ENCODE measurements at regions not wholly inside any gene's neighbourhood (a gene's known extent, or its start where the extent isn't known, plus 50 kb on each side); places are given as distances from the start of the nearest gene placed in this dataset.

GRCh38 chr2:172195836-172196376 lies 93.2 kb upstream of the DLX2 start:
- H2AFZ ChIP-seq (ENCODE audit: low read depth, low read length): no peak overlapping the region

DNA sequence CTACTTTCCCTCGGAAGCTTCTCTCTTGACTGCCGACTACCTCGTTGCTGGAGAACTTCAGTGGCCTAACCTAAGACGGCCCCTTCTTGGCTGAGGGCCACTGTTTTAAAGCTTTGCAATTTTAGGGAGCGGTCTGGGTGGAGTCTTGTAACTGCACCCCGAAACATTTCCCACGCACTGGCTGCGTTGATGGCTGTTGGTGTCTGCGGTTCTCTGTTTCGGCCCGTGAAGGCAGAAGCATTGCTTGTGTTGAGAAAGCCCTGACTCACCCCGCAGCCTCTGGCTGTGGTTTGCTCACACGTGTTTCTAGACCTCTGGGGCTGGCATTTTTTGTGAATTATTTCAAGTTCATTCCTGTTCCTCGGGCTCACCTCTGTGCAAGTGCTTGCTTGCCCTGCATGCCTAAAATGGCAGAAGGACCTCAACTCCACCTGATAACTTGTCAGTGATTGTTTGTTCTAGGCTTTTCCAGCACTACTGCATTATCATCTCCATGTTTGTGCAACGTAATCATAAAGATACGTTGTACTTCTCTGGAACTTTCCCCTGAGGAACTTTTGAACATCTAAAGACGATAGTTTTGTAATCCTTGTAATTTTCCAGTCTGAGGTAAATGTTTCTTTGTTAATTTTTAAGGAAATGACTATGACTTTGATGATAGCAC lies 94.2 kb upstream of the DLX2 start:
- Histone ChIP-seq H3K4me2 (ENCODE audit: insufficient read depth, low read length) (no peak overlapping the region), H3K27ac (ENCODE audit: low read length) (no peak overlapping the region), H3K4me3 (ENCODE audit: low read depth in 1 of 2, low read length in 2 of 2) (no peak overlapping the region), H3K9ac (ENCODE audit: low read depth, low read length) (no peak overlapping the region), H3K9me3 (ENCODE audit: insufficient read depth, low read length, severe bottlenecking) (peaks cover 3% of the 10 kb centered on the region), H3K36me3 (ENCODE audit: insufficient read depth, low read length) (no peaks in the 10 kb centered on the region), H2AFZ (ENCODE audit: low read depth, low read length) (no peak overlapping the region), H3K4me1 (ENCODE audit: insufficient read depth, low read length) (no peaks in the 10 kb centered on the region), H3K27me3 (ENCODE audit: insufficient read depth, low read length, poor library complexity) (no peaks in the 10 kb centered on the region), H4K20me1 (ENCODE audit: insufficient read depth, low read length) (no peaks in the 10 kb centered on the region), H3K79me2 (ENCODE audit: insufficient read depth, low read length) (no peaks in the 10 kb centered on the region)
- ATAC-seq (ENCODE audit: insufficient read depth, low read depth) (peak; percentile 91), DNase-seq (peak; percentile 54)
- TF ChIP-seq EZH2 (IDR thresholded peaks at IDR 0.05; ENCODE audit: borderline replicate concordance, low read depth, low read length, severe bottlenecking) (no peak), CTCF (IDR thresholded peaks at IDR 0.05; ENCODE audit: borderline replicate concordance, extremely low read depth, low read length, poor library complexity, severe bottlenecking) (no peak)

More at GRCh38 chr2:172195836-172196376, 93.2 kb upstream of the DLX2 start:
- Histone ChIP-seq H3K79me2 (ENCODE audit: insufficient read depth, low read length) (no peaks in the 10 kb centered on the region), H3K9ac (ENCODE audit: low read depth, low read length) (no peak overlapping the region), H3K27ac (ENCODE audit: low read length) (no peak overlapping the region), H3K4me2 (ENCODE audit: insufficient read depth, low read length) (no peak overlapping the region), H3K36me3 (ENCODE audit: insufficient read depth, low read length) (no peaks in the 10 kb centered on the region), H3K4me1 (ENCODE audit: insufficient read depth, low read length) (no peaks in the 10 kb centered on the region), H4K20me1 (ENCODE audit: insufficient read depth, low read length) (no peaks in the 10 kb centered on the region), H3K27me3 (ENCODE audit: insufficient read depth, low read length, poor library complexity) (no peaks in the 10 kb centered on the region), H3K4me3 (ENCODE audit: low read depth in 1 of 2, low read length in 2 of 2) (no peak overlapping the region), H3K9me3 (ENCODE audit: insufficient read depth, low read length, severe bottlenecking) (peaks cover 3% of the 10 kb centered on the region)
- ATAC-seq (ENCODE audit: insufficient read depth, low read depth) (no peak), DNase-seq (no peak)
- no peak for TF ChIP-seq EZH2 (IDR thresholded peaks at IDR 0.05; ENCODE audit: borderline replicate concordance, low read depth, low read length, severe bottlenecking)
- TF ChIP-seq CTCF (IDR thresholded peaks at IDR 0.05; ENCODE audit: borderline replicate concordance, extremely low read depth, low read length, poor library complexity, severe bottlenecking): no peak

GRCh38 chr2:172198361-172198760 lies 95.7 kb upstream of the DLX2 start:
- Histone ChIP-seq H3K36me3 (ENCODE audit: insufficient read depth, low read length) (no peaks in the 10 kb centered on the region), H3K27ac (ENCODE audit: low read length) (no peak overlapping the region), H3K4me1 (ENCODE audit: insufficient read depth, low read length) (no peaks in the 10 kb centered on the region), H3K79me2 (ENCODE audit: insufficient read depth, low read length) (no peaks in the 10 kb centered on the region), H3K9me3 (ENCODE audit: insufficient read depth, low read length, severe bottlenecking) (peaks cover 3% of the 10 kb centered on the region), H3K27me3 (ENCODE audit: insufficient read depth, low read length, poor library complexity) (no peaks in the 10 kb centered on the region), H2AFZ (ENCODE audit: low read depth, low read length) (no peak overlapping the region), H3K9ac (ENCODE audit: low read depth, low read length) (no peak overlapping the region), H4K20me1 (ENCODE audit: insufficient read depth, low read length) (no peaks in the 10 kb centered on the region), H3K4me3 (ENCODE audit: low read depth in 1 of 2, low read length in 2 of 2) (no peak overlapping the region), H3K4me2 (ENCODE audit: insufficient read depth, low read length) (no peak overlapping the region)
- ATAC-seq (ENCODE audit: insufficient read depth, low read depth) (no peak), DNase-seq (no peak)
- no peak for TF ChIP-seq EZH2 (IDR thresholded peaks at IDR 0.05; ENCODE audit: borderline replicate concordance, low read depth, low read length, severe bottlenecking)
- no peak for TF ChIP-seq CTCF (IDR thresholded peaks at IDR 0.05; ENCODE audit: borderline replicate concordance, extremely low read depth, low read length, poor library complexity, severe bottlenecking)
